Epithelial cell of prostate (primary cell): ENCODE measurements at regions not wholly inside any gene's neighbourhood (a gene's known extent, or its start where the extent isn't known, plus 50 kb on each side); places are given as distances from the start of the nearest gene placed in this dataset.
"Not testable (repeated sequence)": the region's sequence is repeated elsewhere in the genome, so short reads cannot be mapped to it uniquely, and the experiment has no call there.

Source experiments
- DNase-seq: peaks from one replicate; pipeline ENCODE4 v3.0.0-alpha.2; 2011; ENCODE audit warnings: low read depth, low spot score
- H3K27ac ChIP-seq: fragments of 450-650 bp; 2 replicates; pipeline ENCODE4 v1.5.1; 2017; ENCODE audit warnings: mild to moderate bottlenecking

DNA sequence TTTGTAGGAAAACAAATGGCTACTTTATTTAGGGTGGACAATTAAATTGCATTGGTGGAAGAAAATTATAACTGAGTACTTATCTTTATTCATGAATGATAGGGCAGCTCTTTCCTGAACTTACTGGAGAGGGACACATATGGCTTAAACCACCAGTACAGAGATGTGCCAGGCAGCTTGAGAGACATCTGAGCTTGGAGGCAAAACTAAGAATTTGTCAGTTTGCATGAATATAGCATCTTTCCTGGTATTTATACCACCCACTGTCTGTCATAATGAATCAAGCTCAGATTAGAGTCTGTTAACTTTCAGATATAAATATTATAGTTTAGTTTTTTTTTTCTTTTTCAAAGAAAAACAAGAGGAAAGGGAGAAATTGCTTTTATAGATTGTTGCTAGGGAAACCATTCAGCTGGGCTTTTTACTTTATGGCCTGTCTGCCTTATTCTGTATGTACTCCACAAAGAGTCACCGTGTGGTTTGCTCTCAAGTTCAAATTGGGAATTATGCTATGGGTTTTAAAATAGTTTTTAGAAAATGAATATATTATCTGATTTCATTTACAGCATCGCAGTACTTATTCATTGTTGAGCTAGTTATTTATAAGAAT is 477.0 kb upstream of the CHORDC1 start:
- H3K27ac ChIP-seq: no peak overlapping the region
- DNase-seq: no peak

DNA sequence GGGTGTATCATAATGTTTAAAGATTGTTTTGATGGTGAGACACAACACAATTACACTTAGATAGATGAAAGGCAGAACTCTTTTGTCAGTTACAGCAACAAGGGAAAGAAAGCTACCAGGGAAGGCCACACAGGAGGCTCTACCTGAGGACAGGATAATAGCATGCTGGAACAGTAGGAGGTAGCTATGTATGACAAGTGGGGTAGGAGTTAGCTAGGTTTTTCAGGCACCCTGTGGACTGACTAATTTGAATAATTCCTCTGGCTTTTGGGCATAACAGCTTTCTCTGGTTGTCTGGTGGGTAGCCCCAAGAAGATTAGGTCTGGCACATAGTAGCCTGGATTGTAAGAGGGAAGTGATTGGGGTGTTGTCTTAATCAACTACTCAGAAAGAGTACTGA is 475.4 kb upstream of the CHORDC1 start:
- no peak overlapping the region for H3K27ac ChIP-seq
- DNase-seq: no peak

DNA sequence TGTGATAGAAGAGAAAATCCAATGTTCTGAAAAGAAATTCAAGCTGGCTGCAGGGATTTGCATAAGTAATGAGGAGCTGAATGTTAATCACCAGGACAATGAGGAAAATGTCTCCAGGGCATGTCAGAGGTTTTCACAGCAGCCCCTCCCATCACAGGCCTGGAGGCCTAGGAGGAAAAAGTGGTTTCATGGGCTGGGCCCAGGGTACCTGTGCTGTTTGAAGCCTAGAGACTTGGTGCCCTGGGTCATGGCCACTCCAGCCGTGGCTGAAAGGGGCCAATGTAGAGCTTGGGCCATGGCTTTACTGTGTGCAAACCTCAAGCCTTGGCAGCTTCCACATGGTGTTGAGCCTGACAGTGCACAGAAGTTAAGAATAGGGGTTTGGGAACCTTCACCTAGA is 452.6 kb upstream of the CHORDC1 start:
- not testable (repeated sequence) for H3K27ac ChIP-seq, DNase-seq

DNA sequence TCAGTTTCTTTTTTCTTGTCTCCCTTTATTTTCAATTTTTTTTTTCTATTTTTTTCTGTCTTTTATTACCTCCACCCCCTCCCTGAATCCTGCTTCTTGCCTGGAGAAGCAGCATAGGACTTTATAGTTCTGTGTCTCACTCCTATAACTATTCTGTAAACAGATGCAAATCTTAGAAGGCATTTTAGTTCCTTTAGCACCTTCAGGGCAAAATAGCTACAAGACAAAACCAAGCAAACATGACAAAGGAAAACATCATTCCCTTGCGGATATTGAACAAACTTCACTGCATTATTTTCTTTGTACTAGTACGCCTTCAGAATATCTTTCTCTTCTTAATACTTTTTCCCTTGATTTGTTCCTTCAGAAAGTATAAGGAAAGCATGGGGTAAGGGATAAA is 446.2 kb upstream of the CHORDC1 start:
- no peak overlapping the region for H3K27ac ChIP-seq
- no peak for DNase-seq

DNA sequence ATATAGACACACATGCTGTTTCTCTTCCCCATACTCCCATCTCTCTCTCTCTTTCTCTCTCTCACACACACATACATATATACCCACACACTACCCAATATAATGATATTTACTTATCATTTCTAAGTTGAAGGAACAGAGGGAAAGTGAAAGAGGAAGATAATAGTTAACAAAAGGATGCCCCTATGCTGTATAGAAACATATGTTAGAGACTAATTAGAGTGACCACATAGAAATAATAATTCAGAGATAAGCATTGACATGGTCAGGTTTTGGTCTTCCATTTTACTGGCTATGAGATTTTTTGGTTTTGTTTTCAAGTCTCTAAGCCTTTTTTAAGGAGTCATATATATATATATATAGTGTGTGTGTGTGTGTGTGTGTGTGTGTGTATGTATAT is 445.7 kb upstream of the CHORDC1 start:
- no peak overlapping the region for H3K27ac ChIP-seq

DNA sequence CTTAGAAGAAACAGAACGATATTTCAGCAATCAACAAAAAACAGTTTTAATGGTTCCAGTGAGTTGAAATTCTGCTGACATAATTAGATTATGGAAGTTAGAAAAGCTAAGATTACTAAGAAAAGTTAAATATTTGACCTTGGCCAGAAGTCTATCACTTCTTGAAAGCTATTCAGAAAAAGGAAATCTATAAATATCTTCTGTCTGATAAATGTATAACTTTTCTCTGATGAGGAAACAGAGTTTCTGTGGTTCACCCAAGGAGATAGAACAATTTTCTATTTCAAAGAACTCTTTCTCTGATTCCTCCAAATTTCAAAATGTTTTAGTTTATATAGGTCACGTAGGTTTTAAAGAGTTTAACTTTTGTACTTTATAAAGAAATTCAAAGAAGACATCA is 438.4 kb upstream of the CHORDC1 start:
- no peak overlapping the region for H3K27ac ChIP-seq
- no peak for DNase-seq

More for the DNA sequence above, 445.7 kb upstream of the CHORDC1 start:
- DNase-seq: no peak

DNA sequence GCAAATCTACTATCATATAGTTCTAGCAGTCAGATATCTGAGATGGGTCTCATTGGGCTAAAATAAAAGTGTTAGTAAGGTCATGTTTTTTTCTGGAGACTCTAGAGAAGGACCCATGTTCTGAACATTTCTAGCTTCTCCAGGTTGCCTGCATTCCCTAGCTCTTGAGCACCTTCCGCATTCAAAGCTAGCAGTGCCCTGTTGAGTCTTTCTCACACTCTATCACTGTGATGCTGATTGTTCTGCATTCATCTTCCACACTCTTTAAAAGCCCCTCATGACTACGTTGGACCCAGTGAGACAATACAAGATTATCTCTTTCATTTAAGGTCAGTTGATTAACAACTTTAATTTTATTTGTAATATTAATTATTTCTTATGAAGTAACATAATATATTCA is 433.3 kb upstream of the CHORDC1 start:
- no peak overlapping the region for H3K27ac ChIP-seq
- DNase-seq: no peak

DNA sequence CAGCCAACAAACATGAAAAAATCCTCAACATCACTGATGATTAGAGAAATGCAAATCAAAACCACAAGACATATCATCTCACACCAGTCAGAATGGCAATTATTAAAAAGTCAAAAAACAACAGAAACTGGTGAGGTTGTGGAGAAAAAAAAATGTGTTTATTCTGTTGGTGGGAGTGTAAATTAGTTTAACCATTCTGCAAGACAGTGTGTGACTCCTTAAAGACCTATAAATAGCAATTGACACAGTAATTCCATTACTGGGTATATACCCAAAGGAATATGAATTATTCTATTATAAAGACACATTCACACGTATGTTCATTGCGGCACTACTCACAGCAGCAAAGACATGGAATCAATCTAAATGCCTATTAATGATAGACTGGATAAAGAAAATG is 427.3 kb upstream of the CHORDC1 start:
- no peak for DNase-seq
- no peak overlapping the region for H3K27ac ChIP-seq

DNA sequence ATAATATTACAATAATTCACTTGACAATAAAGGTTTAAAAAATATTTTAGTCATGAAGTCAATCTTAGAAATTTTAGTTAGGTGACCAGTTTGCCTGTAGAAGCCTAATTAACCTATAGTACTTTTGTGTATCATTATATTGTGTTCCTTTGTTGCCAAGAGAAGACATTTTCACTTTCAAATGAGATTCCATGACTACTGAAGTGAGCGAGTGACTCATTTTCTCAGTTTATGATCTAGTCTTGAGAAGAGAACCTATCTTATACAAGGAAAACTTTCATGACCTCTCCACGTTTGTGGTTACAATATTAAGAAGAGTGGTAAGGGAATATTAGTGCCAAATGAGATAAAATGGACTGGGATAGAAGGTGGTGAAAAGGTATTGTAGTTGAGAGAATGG is 423.9 kb upstream of the CHORDC1 start:
- H3K27ac ChIP-seq: no peak overlapping the region
- DNase-seq: no peak

DNA sequence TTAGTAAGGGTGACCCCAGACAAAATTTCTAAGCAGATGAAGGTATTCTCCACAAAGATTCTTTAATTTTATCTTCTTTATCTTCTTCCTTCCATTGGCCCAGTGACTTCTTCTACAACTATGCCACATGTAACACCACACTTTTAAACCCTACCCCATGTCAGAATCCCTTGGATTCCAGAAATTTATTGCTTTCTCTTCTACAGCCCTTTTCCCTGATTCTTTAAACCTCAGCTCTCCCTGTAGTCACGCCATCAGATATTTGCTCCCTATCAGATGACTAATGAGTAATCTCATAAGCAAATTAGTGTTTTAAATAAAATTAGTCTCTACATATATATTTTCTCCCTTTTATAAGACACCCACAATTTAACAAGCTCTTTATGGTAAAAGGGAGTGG is 423.4 kb upstream of the CHORDC1 start:
- H3K27ac ChIP-seq: no peak overlapping the region
- no peak for DNase-seq

DNA sequence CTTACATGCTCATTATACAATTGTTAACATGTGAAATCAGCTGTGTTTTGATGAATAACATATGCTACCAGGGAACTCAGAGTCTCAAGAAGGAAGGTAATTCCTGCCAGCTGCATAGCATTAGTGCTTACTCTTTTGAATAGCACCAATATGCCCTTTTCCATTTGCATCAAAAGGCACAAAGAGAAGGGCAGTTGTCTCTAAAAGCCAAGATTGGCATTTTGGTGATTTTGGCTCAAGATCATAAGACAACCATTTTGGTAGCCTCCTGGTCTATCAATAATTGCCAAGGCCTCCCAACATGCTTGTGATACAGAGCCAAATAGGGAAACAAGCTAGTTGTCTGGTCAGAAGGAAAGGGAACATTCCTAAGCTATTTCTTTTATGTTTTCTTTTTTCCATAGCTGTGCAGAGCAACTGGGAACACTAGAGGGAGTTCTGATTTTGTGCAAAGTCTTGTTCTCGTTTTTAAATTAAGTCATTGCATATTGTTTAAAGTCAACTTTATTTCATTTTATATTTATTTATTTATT is 416.7 kb upstream of the CHORDC1 start:
- H3K27ac ChIP-seq: no peak overlapping the region
- DNase-seq: no peak

DNA sequence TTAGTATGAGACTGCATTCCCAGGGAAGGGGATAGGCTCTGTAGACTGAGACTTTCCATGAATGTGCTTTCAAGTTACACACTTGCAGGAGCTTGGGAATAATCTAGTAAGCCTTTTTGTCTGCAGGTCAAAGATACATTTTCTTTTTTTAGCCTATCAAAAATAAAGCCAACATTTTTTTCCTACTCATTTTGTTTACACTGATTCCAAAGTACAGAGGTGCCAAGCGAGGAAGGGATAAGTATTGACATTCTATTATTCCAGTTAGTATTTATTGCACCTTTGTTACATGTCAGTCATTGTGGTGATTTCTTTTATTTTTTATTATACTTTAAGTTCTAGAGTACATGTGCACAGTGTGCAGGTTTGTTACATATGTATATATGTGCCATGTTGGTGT is 413.0 kb upstream of the CHORDC1 start:
- no peak overlapping the region for H3K27ac ChIP-seq
- no peak for DNase-seq

DNA sequence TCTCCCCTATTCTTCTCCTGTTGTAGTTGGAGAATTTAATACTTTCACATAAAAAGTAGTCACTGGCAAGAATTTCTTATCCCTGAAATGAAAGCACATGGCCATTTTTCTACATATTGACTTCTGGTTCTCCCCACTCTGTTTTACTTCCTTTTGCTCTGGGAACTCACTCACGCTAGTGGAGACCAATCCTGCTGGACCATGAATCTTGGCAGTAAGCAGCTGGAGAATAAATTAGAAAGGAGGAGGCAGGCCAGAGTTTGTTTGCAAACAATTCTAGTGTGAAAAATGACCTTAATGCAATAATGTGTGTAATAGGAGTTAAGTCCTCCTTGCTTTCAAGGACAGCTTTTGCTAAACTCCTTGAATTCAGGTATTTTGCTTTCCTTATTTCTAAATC is 412.3 kb upstream of the CHORDC1 start:
- DNase-seq: no peak
- H3K27ac ChIP-seq: no peak overlapping the region

DNA sequence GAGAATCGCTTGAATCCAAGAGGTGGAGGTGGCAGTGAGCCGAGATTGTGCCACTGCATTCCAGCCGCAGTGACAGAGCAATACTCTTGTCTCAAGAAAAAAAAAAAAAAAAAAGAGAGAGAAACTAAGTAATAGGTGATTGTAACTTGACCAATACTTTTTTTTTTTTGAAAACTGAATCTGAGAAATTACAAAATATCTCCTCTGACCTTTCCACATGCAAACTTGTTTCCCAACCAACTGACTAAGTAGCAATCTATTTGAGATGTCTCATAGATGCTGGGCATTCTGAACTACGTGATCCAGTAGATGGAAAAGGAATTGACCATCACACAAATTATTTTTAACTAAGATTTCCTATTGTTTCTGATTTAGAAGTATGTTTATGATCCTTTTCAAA is 407.3 kb upstream of the CHORDC1 start:
- DNase-seq: no peak
- H3K27ac ChIP-seq: no peak overlapping the region

DNA sequence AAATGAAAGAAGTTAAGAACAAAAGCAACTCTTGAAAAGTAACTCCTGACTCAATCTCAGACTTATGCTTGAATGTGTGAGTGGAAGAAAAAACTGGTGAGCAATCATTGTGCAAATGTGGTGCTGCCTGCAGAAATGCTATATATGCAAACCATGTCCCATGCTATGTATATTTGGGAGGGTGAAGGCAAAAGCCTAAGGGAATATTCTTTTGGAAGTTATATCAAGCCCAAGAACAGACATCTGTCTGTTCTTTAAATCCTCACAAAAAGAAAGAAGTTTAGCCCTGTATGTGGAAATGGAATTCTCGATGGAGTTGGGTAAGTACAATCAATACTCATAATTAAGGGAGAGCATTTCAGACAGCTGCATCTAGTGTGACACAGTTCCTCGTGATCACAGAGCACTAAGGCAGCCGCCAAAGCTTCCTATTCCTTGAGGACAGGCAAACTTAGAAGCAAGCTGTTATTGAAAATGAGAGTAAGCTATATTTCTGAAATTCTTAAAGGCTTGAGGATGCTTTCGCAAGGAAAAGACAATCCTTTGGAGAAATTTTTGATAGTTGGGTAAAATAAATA is 406.5 kb upstream of the CHORDC1 start:
- DNase-seq: no peak
- H3K27ac ChIP-seq: no peak overlapping the region

DNA sequence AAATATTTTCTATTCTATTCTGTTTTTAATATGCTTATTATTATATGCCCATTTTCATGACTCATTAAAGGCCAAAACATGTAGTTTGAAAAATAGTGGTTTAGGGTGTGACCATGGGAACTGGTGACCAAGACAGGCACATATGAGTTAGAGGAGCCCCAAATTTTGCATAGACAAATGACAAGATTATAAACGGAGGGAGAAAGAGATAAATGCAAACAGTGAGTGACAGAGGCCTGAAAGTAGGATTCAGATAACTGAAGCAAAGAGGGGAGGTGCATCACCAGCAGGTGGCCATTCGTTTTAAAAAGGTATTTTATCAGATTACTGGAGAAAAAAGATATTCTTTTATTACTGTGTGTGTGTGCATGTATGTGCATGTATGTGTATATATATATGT is 391.5 kb upstream of the CHORDC1 start:
- no peak for DNase-seq
- H3K27ac ChIP-seq: no peak overlapping the region

DNA sequence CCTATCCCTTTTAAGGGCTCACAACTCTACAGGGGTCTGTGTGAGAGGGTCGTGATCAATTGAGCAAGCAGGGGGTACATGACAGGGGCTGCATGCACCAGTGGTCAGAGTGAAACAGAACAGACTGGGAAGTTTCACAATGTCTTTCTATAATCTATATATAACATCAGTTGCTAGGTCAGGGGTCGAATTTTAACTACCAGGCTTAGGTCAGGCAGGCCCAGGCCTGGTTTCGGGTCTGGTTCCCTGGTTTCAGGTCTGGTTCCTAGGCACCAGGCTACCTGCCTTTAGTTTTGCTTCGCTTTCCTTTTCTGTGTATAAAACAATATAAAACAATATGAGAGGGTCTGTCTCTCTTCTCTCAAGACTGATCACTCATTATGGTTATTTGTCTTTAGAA is 390.2 kb upstream of the CHORDC1 start:
- not testable (repeated sequence) for H3K27ac ChIP-seq

DNA sequence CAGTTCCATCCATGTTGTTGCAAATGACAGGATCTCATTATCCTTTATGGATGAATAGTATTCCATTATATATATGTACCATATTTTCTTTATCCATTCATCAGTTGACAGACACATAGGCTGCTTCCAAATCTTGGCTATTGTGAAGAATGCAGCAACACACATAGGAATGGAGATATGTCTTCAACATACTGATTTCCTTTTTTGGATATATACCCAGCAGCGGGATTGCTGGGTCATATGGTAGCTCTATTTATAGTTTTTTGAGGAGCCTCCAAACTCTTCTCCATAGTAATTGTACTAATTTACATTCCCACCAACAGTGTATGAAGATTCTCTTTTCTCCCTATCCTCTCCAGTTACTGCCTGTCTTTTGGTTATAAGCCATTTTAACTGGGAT is 383.9 kb upstream of the CHORDC1 start:
- H3K27ac ChIP-seq: no peak overlapping the region

More for the DNA sequence above, 390.2 kb upstream of the CHORDC1 start:
- DNase-seq: not testable (repeated sequence)

DNA sequence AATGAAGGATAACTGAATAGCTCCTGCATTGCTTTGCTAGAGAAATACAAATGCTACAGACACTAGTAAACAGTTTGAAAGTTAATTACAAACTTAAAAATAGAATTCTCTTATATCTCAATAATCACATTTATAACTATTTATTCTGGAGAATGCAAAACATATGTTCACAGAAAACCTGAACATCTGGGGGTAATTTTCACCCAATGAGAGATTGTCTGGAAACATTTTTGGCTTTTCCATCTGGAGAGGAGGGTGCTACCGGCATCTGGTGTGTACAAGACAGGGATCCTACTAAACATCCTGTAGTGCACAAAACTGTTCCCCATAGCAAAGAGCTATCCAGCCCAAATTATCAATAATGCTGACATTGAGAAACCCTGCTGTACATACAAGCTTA is 378.4 kb upstream of the CHORDC1 start:
- no peak overlapping the region for H3K27ac ChIP-seq
- no peak for DNase-seq

More for the DNA sequence above, 383.9 kb upstream of the CHORDC1 start:
- DNase-seq: no peak

DNA sequence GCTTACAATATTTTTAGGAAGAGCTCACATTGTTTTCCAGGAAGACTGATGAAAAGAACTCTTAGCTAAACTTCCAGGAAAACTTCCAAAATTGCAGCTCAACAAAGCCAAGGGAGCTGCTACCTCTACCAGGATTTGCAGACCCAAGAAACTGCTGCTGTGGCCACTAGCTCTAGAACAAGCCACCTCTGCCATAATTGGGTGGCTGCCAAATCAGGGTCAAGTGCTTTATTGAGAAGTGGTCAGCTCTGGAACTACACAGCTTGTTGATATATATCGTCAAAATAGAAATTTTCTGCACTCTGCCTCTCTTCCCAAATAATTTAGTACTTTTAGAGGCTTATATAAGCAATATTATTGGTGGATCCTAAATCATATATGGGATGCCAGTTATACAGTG is 371.8 kb upstream of the CHORDC1 start:
- DNase-seq: no peak

DNA sequence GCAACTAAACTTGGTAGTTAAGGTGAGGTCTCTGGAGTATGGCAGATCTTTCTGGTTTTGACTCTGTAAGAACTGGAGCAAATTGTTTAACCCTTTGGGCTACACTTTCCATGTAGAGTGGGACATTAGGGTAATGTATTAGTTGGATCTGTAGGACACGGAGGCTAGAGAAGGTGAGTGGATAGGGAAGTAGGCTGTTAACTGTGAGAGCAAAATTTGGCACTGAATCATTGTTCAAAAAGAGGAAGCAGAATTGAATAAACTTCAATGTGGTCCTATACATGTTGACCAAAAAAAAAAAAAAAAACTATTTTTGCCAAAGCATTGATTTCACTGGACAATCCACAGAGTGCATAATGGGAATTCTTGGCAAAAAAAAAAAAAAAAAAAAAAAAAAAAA is 370.2 kb upstream of the CHORDC1 start:
- no peak overlapping the region for H3K27ac ChIP-seq
- no peak for DNase-seq

More for the DNA sequence above, 371.8 kb upstream of the CHORDC1 start:
- H3K27ac ChIP-seq: no peak overlapping the region

DNA sequence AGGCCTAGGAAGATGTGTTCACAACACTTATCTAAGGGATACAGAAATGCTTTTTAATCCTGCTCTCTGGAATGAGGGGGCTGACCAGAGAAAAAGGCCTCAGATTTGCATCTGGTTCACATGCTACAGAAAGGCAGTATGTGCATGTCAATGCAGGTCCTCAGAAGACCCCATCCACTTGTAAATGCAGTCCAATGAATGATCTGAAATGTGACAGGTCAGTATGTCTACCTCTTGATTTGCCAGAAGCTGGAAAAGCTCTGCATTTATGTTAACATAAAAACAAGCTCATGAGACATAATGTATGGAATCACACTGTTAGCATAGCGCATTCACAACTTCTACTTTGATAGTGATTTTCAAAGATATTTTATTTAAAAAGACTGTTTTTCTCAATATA is 367.4 kb upstream of the CHORDC1 start:
- DNase-seq: no peak
- no peak overlapping the region for H3K27ac ChIP-seq
